GM12878 (cell line): ENCODE measurements at regions not wholly inside any gene's neighbourhood (a gene's known extent, or its start where the extent isn't known, plus 50 kb on each side); places are given as distances from the start of the nearest gene placed in this dataset.

Experiments
- ATAC-seq: fragments of 200-7000 bp; cut with Tn5 transposase; 3 replicates; pipeline ENCODE4 v1.9.1; 2020; ENCODE audit warnings: mild to moderate bottlenecking, moderate library complexity
- BruUV-seq: library from RNA; stranded (reverse); fragments of 400-500 nt; replicated peaks from 2 replicates; lab custom pipeline; 2021; lab: Mats Ljungman, UMichigan
- CTCF ChIA-PET: fragments of 300-600 bp; sonication (Branson Sonifier 250); formaldehyde crosslinking; extraction: SDS; loops from one replicate; lab custom pipeline; 2021; ENCODE audit warnings: inconsistent platforms; lab: Yijun Ruan, JAX
- POLR2A ChIA-PET: fragments of 350-600 bp; formaldehyde crosslinking; extraction: SDS; loops from one replicate; lab custom pipeline; 2021; ENCODE audit warnings: inconsistent platforms; lab: Charles Lee
- RAD21 ChIA-PET: fragments of 300-600 bp; sonication (Branson Sonifier 250); formaldehyde crosslinking; loops from one replicate; lab custom pipeline; 2023; ENCODE audit warnings: antibody characterized with exemption; ENCODE audit not compliant: unreplicated experiment; lab: Charles Lee
- SMC1A ChIA-PET: fragments of 300-600 bp; sonication (Branson Sonifier 250); formaldehyde crosslinking; loops from one replicate; lab custom pipeline; 2023; ENCODE audit not compliant: unreplicated experiment, uncharacterized antibody; lab: Charles Lee
- DNase-seq: peaks from one replicate; pipeline ENCODE4 v3.0.0-alpha.2; 2011; ENCODE audit warnings: low read depth, low spot score
- FAIRE-seq: peaks from 3 replicates; lab custom pipeline; 2011; peaks lifted over from hg19 to GRCh38; lab: Jason Lieb, UNC
- H2AFZ ChIP-seq: 2 replicates; pipeline ENCODE4 v1.6.0; 2011; ENCODE audit warnings: low read depth, low read length, control low read depth; ENCODE audit not compliant: control insufficient read depth
- H3K27ac ChIP-seq: 2 replicates; pipeline ENCODE4 v1.5.1; 2011; ENCODE audit warnings: control low read depth; ENCODE audit not compliant: control insufficient read depth, insufficient read depth
- H3K27me3 ChIP-seq, 2 experiments: replicated peaks in 1 of 2; 2 replicates each; pipeline versions ENCODE4 v1.6.0 to v1.6.1; 2011; ENCODE audit warnings: low read length in 1 of 2; ENCODE audit not compliant: control insufficient read depth in 2 of 2, insufficient read depth in 2 of 2
- H3K36me3 ChIP-seq, 2 experiments: 2 replicates each; pipeline ENCODE4 v1.5.1; 2011; ENCODE audit warnings: low read length in 1 of 2; ENCODE audit not compliant: control insufficient read depth in 2 of 2, insufficient read depth in 2 of 2
- H3K4me1 ChIP-seq: 2 replicates; pipeline ENCODE4 v1.6.1; 2011; ENCODE audit warnings: mild to moderate bottlenecking, low read length, moderate library complexity, mixed read lengths; ENCODE audit not compliant: control insufficient read depth, insufficient read depth
- H3K4me2 ChIP-seq: 2 replicates; pipeline ENCODE4 v1.6.0; 2011; ENCODE audit warnings: control low read depth; ENCODE audit not compliant: control insufficient read depth, insufficient read depth
- H3K4me3 ChIP-seq: fragments of 200-600 bp; sonication (generic); 2 replicates; pipeline ENCODE4 v1.5.1; 2016
- H3K79me2 ChIP-seq: 2 replicates; pipeline ENCODE4 v1.6.0; 2011; ENCODE audit warnings: low read length; ENCODE audit not compliant: control insufficient read depth, insufficient read depth
- H3K9ac ChIP-seq: 2 replicates; pipeline ENCODE4 v1.8.0; 2011; ENCODE audit warnings: low read length, control low read depth, mixed read lengths; ENCODE audit not compliant: control insufficient read depth, insufficient read depth
- H3K9me3 ChIP-seq: replicated peaks from 3 replicates; pipeline ENCODE4 v1.5.1; 2011; ENCODE audit warnings: mild to moderate bottlenecking, low read length; ENCODE audit not compliant: control insufficient read depth, insufficient read depth
- H4K20me1 ChIP-seq: 2 replicates; pipeline ENCODE4 v1.6.0; 2011; ENCODE audit not compliant: control insufficient read depth, insufficient read depth
- CBX3 ChIP-seq: fragments of 200-600 bp; sonication (generic); IDR thresholded peaks from 2 replicates; pipeline ENCODE4 v1.6.1; 2016; ENCODE audit warnings: low read depth, borderline replicate concordance
- CHD1 ChIP-seq: IDR thresholded peaks from 2 replicates; pipeline ENCODE4 v1.6.1; 2012; ENCODE audit warnings: low read depth, low read length, improper control_type of control experiment
- CHD4 ChIP-seq: fragments of 200-600 bp; sonication (generic); IDR thresholded peaks from 2 replicates; pipeline ENCODE4 v1.6.1; 2016; ENCODE audit warnings: mild to moderate bottlenecking
- EP300 ChIP-seq, 2 experiments: fragments of 150-350 bp in 1 of 2; IDR thresholded peaks; 2 replicates each; pipeline ENCODE4 v1.6.1; 2011 to 2012; ENCODE audit warnings: low read depth in 2 of 2, low read length in 2 of 2, borderline replicate concordance in 1 of 2, improper control_type of control experiment in 1 of 2, inconsistent platforms in 1 of 2; ENCODE audit not compliant: control insufficient read depth in 1 of 2
- GATAD2B ChIP-seq: fragments of 450-650 bp; conservative IDR thresholded peaks from 2 replicates; pipeline ENCODE4 v1.6.1; 2017; ENCODE audit warnings: low read depth, mild to moderate bottlenecking, moderate library complexity
- HCFC1 ChIP-seq: fragments of 150-350 bp; IDR thresholded peaks from 2 replicates; pipeline ENCODE4 v1.6.1; 2014; ENCODE audit warnings: low read length
- HDGF ChIP-seq: fragments of 450-650 bp; IDR thresholded peaks from 2 replicates; pipeline ENCODE4 v1.6.1; 2016; ENCODE audit warnings: antibody characterized with exemption
- RAD51 ChIP-seq: fragments of 450-650 bp; IDR thresholded peaks from 2 replicates; pipeline ENCODE4 v1.6.1; 2016; ENCODE audit warnings: moderate library complexity, mild to moderate bottlenecking, inconsistent platforms
- SMAD1 ChIP-seq: fragments of 450-650 bp; IDR thresholded peaks from 2 replicates; pipeline ENCODE4 v1.6.1; 2018; ENCODE audit warnings: mild to moderate bottlenecking, low read depth; ENCODE audit not compliant: partially characterized antibody
- SMAD5 ChIP-seq: IDR thresholded peaks from 2 replicates; pipeline ENCODE4 v1.6.1; 2016; ENCODE audit warnings: antibody characterized with exemption, low read depth
- WRNIP1 ChIP-seq: IDR thresholded peaks from 2 replicates; pipeline ENCODE4 v1.6.1; 2011; ENCODE audit warnings: low read depth, low read length, improper control_type of control experiment, borderline replicate concordance
- ZNF207 ChIP-seq: fragments of 450-650 bp; IDR thresholded peaks from 2 replicates; pipeline ENCODE4 v1.6.1; 2014; ENCODE audit warnings: antibody characterized with exemption, mild to moderate bottlenecking, borderline replicate concordance
- ZSCAN29 ChIP-seq: fragments of 450-650 bp; IDR thresholded peaks from 2 replicates; pipeline ENCODE4 v1.6.1; 2017; ENCODE audit warnings: mild to moderate bottlenecking, moderate library complexity
- ZZZ3 ChIP-seq: IDR thresholded peaks from 2 replicates; pipeline ENCODE4 v1.6.1; 2011; ENCODE audit warnings: low read depth; ENCODE audit not compliant: control insufficient read depth, insufficient read length
- WGBS: methylation state at CpG from one replicate; pipeline ENCODE4 v1.1.6; 2016; ENCODE audit warnings: low lambda C conversion rate; ENCODE audit not compliant: insufficient replicate concordance, insufficient coverage; ENCODE audit errors: missing lambda C conversion rate; 5-methylcytosine and 5-hydroxymethylcytosine counted together
- in situ Hi-C: fragments of 300-500 bp; cut with MboI; formaldehyde crosslinking; loops from 9 replicates; pipeline ENCODE4 v1.14.3; 2018; ENCODE audit warnings: mixed read lengths
- intact Hi-C: fragments of 100-400 bp; cut with micrococcal nuclease; formaldehyde crosslinking; loops from one replicate; pipeline ENCODE4 v1.14.2; 2022; ENCODE audit not compliant: unreplicated experiment
- TF ChIP-seq, protein P1 (sequence below), 3 experiments: IDR thresholded peaks in 2 of 3; conservative IDR thresholded peaks in 1 of 3; 2 replicates each; pipeline ENCODE4 v1.5.1; 2011; ENCODE audit warnings: low read depth in 3 of 3, low read length in 3 of 3, mild to moderate bottlenecking in 3 of 3, control low read depth in 2 of 3, moderate library complexity in 2 of 3, inconsistent platforms in 1 of 3, mixed read lengths in 1 of 3; ENCODE audit not compliant: control insufficient read depth in 2 of 3, insufficient read depth in 1 of 3; ENCODE audit errors: extremely low read depth in 1 of 3

DNA sequence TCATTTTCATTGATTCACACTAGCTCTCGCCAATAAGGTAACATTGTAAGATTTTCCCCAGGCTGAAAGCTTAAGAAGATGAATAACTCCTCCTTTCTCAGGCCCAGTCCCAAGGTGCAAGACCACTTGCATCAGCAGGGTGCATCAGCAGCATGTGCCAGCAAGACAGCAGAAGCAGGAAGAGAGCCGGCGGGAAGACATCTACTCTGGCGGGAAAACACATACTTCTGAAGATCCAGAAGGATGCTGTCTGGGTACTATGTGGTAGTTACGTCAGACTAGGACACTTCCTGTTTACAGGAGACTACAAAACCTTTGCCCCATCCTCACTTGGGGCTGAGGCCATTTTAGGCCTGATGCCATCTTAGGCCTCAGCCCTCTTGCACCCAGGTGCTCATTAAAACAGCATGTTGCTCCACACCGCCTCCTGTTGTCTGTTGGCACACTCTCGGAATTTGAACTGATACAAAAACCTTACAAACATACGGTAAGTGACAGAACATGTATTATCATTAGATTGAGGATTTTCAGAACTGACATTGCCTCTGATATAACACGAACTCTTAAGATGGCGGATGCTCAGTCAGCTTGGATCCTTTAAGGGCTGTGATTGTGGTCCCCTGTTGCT lies 886.5 kb upstream of the EPHA5 start:
- FAIRE-seq = no peak

DNA sequence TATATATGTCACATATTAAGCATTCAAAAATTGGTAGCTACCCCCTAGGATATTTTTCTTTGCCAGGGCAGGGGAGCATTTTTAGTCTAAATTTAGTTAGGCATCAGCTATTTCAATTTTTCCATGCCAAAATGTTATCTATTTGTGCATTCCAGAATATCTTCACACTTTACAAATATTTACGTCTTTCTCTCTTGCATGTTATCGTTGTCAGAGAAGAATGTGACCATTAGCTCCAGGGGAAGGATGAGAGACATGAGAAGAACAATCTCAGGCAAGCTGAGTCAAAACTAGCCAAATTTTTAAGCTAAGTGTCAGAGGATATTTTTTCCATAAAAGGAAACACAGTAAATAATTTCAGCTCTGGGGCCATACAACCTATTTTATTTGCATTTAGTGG lies 885.0 kb upstream of the EPHA5 start:
- ATAC-seq (no peak), FAIRE-seq (no peak)

More for the DNA sequence above, 886.5 kb upstream of the EPHA5 start:
- no TSS peak for BruUV-seq
- no peaks in the 10 kb centered on the region for H3K79me2 ChIP-seq
- H3K9ac ChIP-seq = no peak overlapping the region
- DNase-seq = no peak
- H2AFZ ChIP-seq = no peak overlapping the region
- WGBS = 52% methylated on average over 10 of the region's 10 CpGs
- H3K27ac ChIP-seq = no peak overlapping the region
- H3K4me3 ChIP-seq = no peak overlapping the region
- no peaks in the 10 kb centered on the region for H3K36me3 ChIP-seq
- SMC1A ChIA-PET = no interaction called here
- CTCF ChIA-PET = no interaction called here
- H3K9me3 ChIP-seq = no peaks in the 10 kb centered on the region
- H3K4me1 ChIP-seq = no peaks in the 10 kb centered on the region
- no peak overlapping the region for H3K4me2 ChIP-seq
- no peaks in the 10 kb centered on the region for H3K27me3 ChIP-seq
- in situ Hi-C loops = no loop called here
- POLR2A ChIA-PET = interaction anchor here (0.6 kb wide), 1 partner anchor 91 kb away, joined by 4 read pairs; no protein-coding TSS in a partner anchor
- intact Hi-C loops = no loop called here
- TF ChIP-seq SMAD5 (no peak), ZZZ3 (no peak), HCFC1 (no peak), RAD51 (no peak)
- TF ChIP-seq, protein P1, sequence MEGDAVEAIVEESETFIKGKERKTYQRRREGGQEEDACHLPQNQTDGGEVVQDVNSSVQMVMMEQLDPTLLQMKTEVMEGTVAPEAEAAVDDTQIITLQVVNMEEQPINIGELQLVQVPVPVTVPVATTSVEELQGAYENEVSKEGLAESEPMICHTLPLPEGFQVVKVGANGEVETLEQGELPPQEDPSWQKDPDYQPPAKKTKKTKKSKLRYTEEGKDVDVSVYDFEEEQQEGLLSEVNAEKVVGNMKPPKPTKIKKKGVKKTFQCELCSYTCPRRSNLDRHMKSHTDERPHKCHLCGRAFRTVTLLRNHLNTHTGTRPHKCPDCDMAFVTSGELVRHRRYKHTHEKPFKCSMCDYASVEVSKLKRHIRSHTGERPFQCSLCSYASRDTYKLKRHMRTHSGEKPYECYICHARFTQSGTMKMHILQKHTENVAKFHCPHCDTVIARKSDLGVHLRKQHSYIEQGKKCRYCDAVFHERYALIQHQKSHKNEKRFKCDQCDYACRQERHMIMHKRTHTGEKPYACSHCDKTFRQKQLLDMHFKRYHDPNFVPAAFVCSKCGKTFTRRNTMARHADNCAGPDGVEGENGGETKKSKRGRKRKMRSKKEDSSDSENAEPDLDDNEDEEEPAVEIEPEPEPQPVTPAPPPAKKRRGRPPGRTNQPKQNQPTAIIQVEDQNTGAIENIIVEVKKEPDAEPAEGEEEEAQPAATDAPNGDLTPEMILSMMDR (IDR thresholded peaks at IDR 0.05 in 2 of 3, conservative IDR thresholded peaks at IDR 0.05 in 1 of 3; ENCODE audit: control insufficient read depth in 2 of 3, extremely low read depth in 1 of 3, insufficient read depth in 1 of 3, low read depth in 3 of 3, low read length in 3 of 3) = no peak
- ATAC-seq = no peak
- RAD21 ChIA-PET = no interaction called here
- H4K20me1 ChIP-seq = no peaks in the 10 kb centered on the region

More for the DNA sequence above, 885.0 kb upstream of the EPHA5 start:
- POLR2A ChIA-PET = no interaction called here
- no peaks in the 10 kb centered on the region for H3K4me1 ChIP-seq
- H2AFZ ChIP-seq = no peak overlapping the region
- no TSS peak for BruUV-seq
- TF ChIP-seq GATAD2B (no peak), ZNF207 (no peak), CBX3 (no peak), WRNIP1 (no peak), EP300 (IDR thresholded peaks at IDR 0.05; ENCODE audit: borderline replicate concordance in 1 of 2, control insufficient read depth in 1 of 2, low read depth in 2 of 2, low read length in 2 of 2) (no peak), SMAD1 (no peak), HDGF (no peak), CHD4 (no peak), CHD1 (no peak), ZSCAN29 (no peak)
- no peak for DNase-seq
- intact Hi-C loops = no loop called here
- RAD21 ChIA-PET = no interaction called here
- no peaks in the 10 kb centered on the region for H3K36me3 ChIP-seq
- CTCF ChIA-PET = no interaction called here
- H3K9me3 ChIP-seq = no peaks in the 10 kb centered on the region
- no peak overlapping the region for H3K4me3 ChIP-seq
- H3K27me3 ChIP-seq = no peaks in the 10 kb centered on the region
- in situ Hi-C loops = no loop called here
- no peak overlapping the region for H3K9ac ChIP-seq
- no peak overlapping the region for H3K27ac ChIP-seq
- no peaks in the 10 kb centered on the region for H3K79me2 ChIP-seq
- H3K4me2 ChIP-seq = no peak overlapping the region
- SMC1A ChIA-PET = interaction anchor here (1.0 kb wide), 1 partner anchor 10 kb away, joined by 3 read pairs; no protein-coding TSS in a partner anchor
- 84% methylated on average over 2 of the region's 2 CpGs for WGBS
- H4K20me1 ChIP-seq = no peaks in the 10 kb centered on the region
